T-helper 1 cell treated with Interleukin-12 subunit alpha and Interleukin-12 subunit beta and Interleukin-4 antibody, amounts not matched to agents 30 μg/mL and 1 μg/mL, for 36 hours (primary cell): ENCODE measurements at regions not wholly inside any gene's neighbourhood (a gene's known extent, or its start where the extent isn't known, plus 50 kb on each side); places are given as distances from the start of the nearest gene placed in this dataset.

Experiments
- H3K27ac Mint-ChIP-seq: one replicate; pipeline ENCODE4 v1.8.0; 2021; ENCODE audit warnings: mild to moderate bottlenecking, mixed read lengths
- H3K27me3 Mint-ChIP-seq: one replicate; pipeline ENCODE4 v1.8.0; 2021; ENCODE audit warnings: low read depth, mixed read lengths
- H3K36me3 Mint-ChIP-seq: one replicate; pipeline ENCODE4 v1.8.0; 2021; ENCODE audit warnings: low read depth, mixed read lengths
- H3K4me1 Mint-ChIP-seq: one replicate; pipeline ENCODE4 v1.8.0; 2021; ENCODE audit warnings: low read depth, mixed read lengths
- H3K4me3 Mint-ChIP-seq: one replicate; pipeline ENCODE4 v1.8.0; 2021; ENCODE audit warnings: mild to moderate bottlenecking, moderate library complexity, mixed read lengths
- H3K9me3 Mint-ChIP-seq: one replicate; pipeline ENCODE4 v1.8.0; 2021; ENCODE audit warnings: mixed read lengths

DNA sequence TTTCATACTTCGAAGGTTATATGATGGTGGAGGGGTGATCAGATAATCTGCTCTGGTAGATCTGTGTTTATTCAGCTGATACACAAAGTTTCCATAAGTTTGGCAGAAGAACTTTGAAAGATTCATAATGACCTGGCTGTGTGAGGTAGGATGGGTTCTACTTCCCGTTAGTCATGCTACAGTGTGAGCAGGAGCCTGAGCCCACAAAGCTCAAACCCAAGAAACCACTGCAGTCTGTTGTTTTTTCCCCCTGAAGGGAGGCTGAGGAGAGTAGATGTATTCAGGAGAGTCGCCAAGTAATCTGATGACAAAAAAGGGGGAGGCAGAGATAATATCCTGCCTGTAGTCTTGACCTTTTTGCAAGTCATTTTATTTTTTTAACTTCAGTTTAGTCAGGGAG, 52.8 kb upstream of the PPP3CA start:
- no peaks in the 10 kb centered on the region for H3K9me3 Mint-ChIP-seq
- no peak overlapping the region for H3K4me3 Mint-ChIP-seq
- H3K27ac Mint-ChIP-seq, result peak overlapping the region; percentile 23
- H3K4me1 Mint-ChIP-seq, result peaks cover 6% of the 10 kb centered on the region
- peaks cover 16% of the 10 kb centered on the region for H3K27me3 Mint-ChIP-seq
- no peaks in the 10 kb centered on the region for H3K36me3 Mint-ChIP-seq

DNA sequence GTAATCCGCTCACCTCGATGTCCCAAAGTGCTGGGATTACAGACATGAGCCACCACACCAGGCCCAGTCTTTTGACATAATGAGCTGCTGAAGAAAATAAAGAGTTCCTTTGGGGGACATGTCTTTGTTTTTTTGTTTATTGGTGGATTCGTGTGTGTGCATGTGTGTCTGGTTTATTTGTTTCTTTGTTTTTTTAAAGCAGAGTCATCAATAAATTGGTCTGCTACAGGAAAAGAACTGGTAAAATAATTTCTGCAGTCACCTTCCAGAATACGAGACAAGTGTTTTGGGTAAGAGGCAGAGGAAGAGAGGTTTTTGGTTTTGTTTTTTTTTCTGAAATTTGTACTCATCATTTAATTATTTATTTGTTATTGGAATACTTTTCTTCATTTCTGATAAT, 51.5 kb upstream of the PPP3CA start:
- Mint-ChIP-seq H3K36me3 (no peaks in the 10 kb centered on the region), H3K27ac (no peak overlapping the region), H3K9me3 (no peaks in the 10 kb centered on the region), H3K27me3 (peaks cover 21% of the 10 kb centered on the region), H3K4me3 (no peak overlapping the region), H3K4me1 (peaks cover 6% of the 10 kb centered on the region)
